ENCODE measurements at regions not wholly inside any gene's neighbourhood (a gene's known extent, or its start where the extent isn't known, plus 50 kb on each side); places are given as distances from the start of the nearest gene placed in this dataset.

DNA sequence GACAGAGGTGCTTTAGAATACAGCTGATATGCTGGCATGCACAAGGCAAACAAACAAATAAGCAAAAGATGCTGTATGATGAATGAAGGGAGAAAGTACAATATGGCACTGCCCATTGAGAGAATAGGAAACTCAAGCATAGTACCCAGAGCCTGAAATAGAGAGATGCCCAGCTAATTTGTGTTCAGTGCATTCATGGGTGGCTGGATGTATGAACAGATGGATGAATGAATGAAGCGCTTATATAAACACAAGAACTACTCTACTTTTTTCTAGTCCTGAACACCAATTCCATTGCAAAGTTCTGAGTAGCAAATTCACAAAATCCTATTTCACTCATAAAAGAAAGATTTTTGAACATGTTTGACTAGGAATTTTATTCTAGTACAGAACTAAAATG lies 756.3 kb downstream of the SATB2 start:
- ChIA-PET CTCF (no interaction called here), POLR2A (ENCODE audit: low non-redundant PET) (no interaction called here)
- no peaks in the 10 kb centered on the region for H3K27me3 ChIP-seq (replicated peaks; ENCODE audit: insufficient read depth, low read depth, low read length, poor library complexity)
- no peaks in the 10 kb centered on the region for H3K9me3 ChIP-seq (ENCODE audit: low read depth, low read length, poor library complexity, severe bottlenecking)
- H3K4me3 ChIP-seq (ENCODE audit: low read depth, low read length, poor library complexity, severe bottlenecking) = no peak overlapping the region
- intact Hi-C loops (cut with micrococcal nuclease; ENCODE audit: unreplicated experiment) = no loop called here
- BruUV-seq (replicated peaks) = no TSS peak
- no peaks in the 10 kb centered on the region for H3K36me3 ChIP-seq (ENCODE audit: insufficient read depth, low read length, poor library complexity, severe bottlenecking)
- no peaks in the 10 kb centered on the region for H3K4me1 ChIP-seq (ENCODE audit: insufficient read depth, low read length, poor library complexity, severe bottlenecking)
- no peak for DNase-seq (ENCODE audit: low spot score)
- no peak overlapping the region for H3K27ac ChIP-seq (ENCODE audit: low read depth, low read length, poor library complexity, severe bottlenecking)
- no peak for TF ChIP-seq EZH2 (IDR thresholded peaks at IDR 0.05; ENCODE audit: borderline replicate concordance, low read depth, low read length, poor library complexity, severe bottlenecking)
- no peak for TF ChIP-seq CTCF (conservative IDR thresholded peaks at IDR 0.05; ENCODE audit: low read depth, low read length)

- DNase-seq (ENCODE audit: low spot score) = no peak
- intact Hi-C loops (cut with micrococcal nuclease; ENCODE audit: unreplicated experiment) = no loop called here
- Histone ChIP-seq H3K9me3 (ENCODE audit: low read depth, low read length, poor library complexity, severe bottlenecking) (no peaks in the 10 kb centered on the region), H3K4me3 (ENCODE audit: low read depth, low read length, poor library complexity, severe bottlenecking) (no peak overlapping the region), H3K36me3 (ENCODE audit: insufficient read depth, low read length, poor library complexity, severe bottlenecking) (no peaks in the 10 kb centered on the region), H3K4me1 (ENCODE audit: insufficient read depth, low read length, poor library complexity, severe bottlenecking) (no peaks in the 10 kb centered on the region), H3K27me3 (replicated peaks; ENCODE audit: insufficient read depth, low read depth, low read length, poor library complexity) (no peaks in the 10 kb centered on the region), H3K27ac (ENCODE audit: low read depth, low read length, poor library complexity, severe bottlenecking) (no peak overlapping the region)
- CTCF ChIA-PET = no interaction called here
- TF ChIP-seq EZH2 (IDR thresholded peaks at IDR 0.05; ENCODE audit: borderline replicate concordance, low read depth, low read length, poor library complexity, severe bottlenecking) (no peak), CTCF (conservative IDR thresholded peaks at IDR 0.05; ENCODE audit: low read depth, low read length) (no peak)
- POLR2A ChIA-PET (ENCODE audit: low non-redundant PET) = no interaction called here
- BruUV-seq (replicated peaks) = no TSS peak
Measured at GRCh38 chr2:198700319-198700718, 757.4 kb downstream of the SATB2 start.

GRCh38 chr2:198698230-198698629 lies 759.5 kb downstream of the SATB2 start:
- Histone ChIP-seq H3K36me3 (ENCODE audit: insufficient read depth, low read length, poor library complexity, severe bottlenecking) (no peaks in the 10 kb centered on the region), H3K27me3 (replicated peaks; ENCODE audit: insufficient read depth, low read depth, low read length, poor library complexity) (peaks cover 5% of the 10 kb centered on the region), H3K4me3 (ENCODE audit: low read depth, low read length, poor library complexity, severe bottlenecking) (no peak overlapping the region), H3K27ac (ENCODE audit: low read depth, low read length, poor library complexity, severe bottlenecking) (no peak overlapping the region), H3K4me1 (ENCODE audit: insufficient read depth, low read length, poor library complexity, severe bottlenecking) (no peaks in the 10 kb centered on the region), H3K9me3 (ENCODE audit: low read depth, low read length, poor library complexity, severe bottlenecking) (no peaks in the 10 kb centered on the region)
- intact Hi-C loops (cut with micrococcal nuclease; ENCODE audit: unreplicated experiment) = no loop called here
- TF ChIP-seq CTCF (conservative IDR thresholded peaks at IDR 0.05; ENCODE audit: low read depth, low read length) (no peak), EZH2 (IDR thresholded peaks at IDR 0.05; ENCODE audit: borderline replicate concordance, low read depth, low read length, poor library complexity, severe bottlenecking) (no peak)
- ChIA-PET POLR2A (ENCODE audit: low non-redundant PET) (no interaction called here), CTCF (no interaction called here)
- DNase-seq (ENCODE audit: low spot score) = no peak
- no TSS peak for BruUV-seq (replicated peaks)

All from A673 (cell line).